GM12891 (cell line): ENCODE measurements at regions not wholly inside any gene's neighbourhood (a gene's known extent, or its start where the extent isn't known, plus 50 kb on each side); places are given as distances from the start of the nearest gene placed in this dataset.

Experiments
- PAX5 ChIP-seq: IDR thresholded peaks from 2 replicates; pipeline ENCODE4 v1.6.1; 2011; ENCODE audit warnings: low read length, moderate library complexity, mild to moderate bottlenecking; ENCODE audit not compliant: insufficient read depth, severe bottlenecking
- POLR2A ChIP-seq: IDR thresholded peaks from 2 replicates; pipeline ENCODE4 v1.6.1; 2011; ENCODE audit warnings: low read depth, low read length, control low read depth
- POLR2AphosphoS5 ChIP-seq: IDR thresholded peaks from 2 replicates; pipeline ENCODE4 v1.6.1; 2011; ENCODE audit warnings: low read depth, low read length, control low read depth
- POU2F2 ChIP-seq: IDR thresholded peaks from 2 replicates; pipeline ENCODE4 v1.6.1; 2011; ENCODE audit warnings: low read depth, mild to moderate bottlenecking, control low read depth, low read length, moderate library complexity
- SPI1 ChIP-seq: IDR thresholded peaks from 2 replicates; pipeline ENCODE4 v1.6.1; 2011; ENCODE audit warnings: low read depth, low read length, control low read depth
- TAF1 ChIP-seq: IDR thresholded peaks from 2 replicates; pipeline ENCODE4 v1.6.1; 2011; ENCODE audit warnings: low read depth, low read length, control low read depth

DNA sequence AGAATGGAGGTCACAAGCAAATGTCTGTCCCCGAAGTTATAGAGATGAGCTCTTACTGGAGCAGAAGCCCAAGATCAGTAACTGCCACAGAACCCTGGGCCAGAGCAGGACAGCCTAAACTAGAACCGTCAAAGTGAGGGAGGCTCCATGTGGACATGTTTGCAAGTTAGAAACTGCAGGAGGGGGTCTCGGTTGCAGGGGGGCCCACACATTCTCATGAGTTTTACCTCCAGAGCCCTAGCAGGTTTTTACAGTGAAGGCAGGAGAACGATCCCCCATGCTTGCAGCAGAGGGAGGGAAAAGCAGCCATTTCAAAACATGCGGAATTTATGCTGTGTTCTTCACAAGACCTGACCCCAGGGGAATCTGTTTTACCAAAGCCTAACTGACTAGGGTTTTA is 133.5 kb upstream of the B3GAT1 start:
- TF ChIP-seq POLR2A (no peak), POLR2AphosphoS5 (no peak), TAF1 (no peak), SPI1 (no peak), PAX5 (no peak), POU2F2 (no peak)
